ENCODE measurements at regions not wholly inside any gene's neighbourhood (a gene's known extent, or its start where the extent isn't known, plus 50 kb on each side); places are given as distances from the start of the nearest gene placed in this dataset.

DNA sequence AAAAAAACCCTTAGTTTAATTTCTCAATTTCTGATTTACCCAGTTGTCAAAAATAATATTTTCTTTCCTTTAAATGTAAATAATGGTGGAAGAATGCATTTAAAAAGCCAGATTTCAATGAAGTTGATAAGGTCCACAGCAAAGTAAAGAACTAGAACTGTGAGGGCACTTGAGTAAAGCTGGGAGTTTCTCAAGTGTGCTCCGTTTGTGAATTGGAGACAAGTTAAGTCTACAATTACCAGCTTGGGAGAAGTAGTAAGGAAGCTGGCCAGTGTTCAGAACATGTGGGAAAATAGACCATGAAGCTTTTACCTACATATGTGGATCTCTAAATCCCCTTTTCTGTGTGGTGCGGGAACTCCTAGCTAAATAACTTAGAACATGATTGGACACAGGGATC is 239.4 kb downstream of the OXSM start:
- TF ChIP-seq CTCF (IDR thresholded peaks at IDR 0.05; ENCODE audit: low read depth, low read length) = no peak
- no peak for TF ChIP-seq POLR2A (IDR thresholded peaks at IDR 0.05; ENCODE audit: extremely low read depth, insufficient read length)
